RWPE2 (cell line): ENCODE measurements at regions not wholly inside any gene's neighbourhood (a gene's known extent, or its start where the extent isn't known, plus 50 kb on each side); places are given as distances from the start of the nearest gene placed in this dataset.

ENCODE experiments used
- ATAC-seq: fragments of 200-7000 bp; cut with Tn5 transposase; 3 replicates; pipeline ENCODE4 v1.9.1; 2021; ENCODE audit warnings: low read depth
- DNase-seq: peaks from one replicate; pipeline ENCODE4 v3.0.0-alpha.2; 2020; ENCODE audit warnings: low spot score
- H3K27ac ChIP-seq: fragments of 450-650 bp; 2 replicates; pipeline ENCODE4 v1.5.1; 2017; ENCODE audit warnings: mild to moderate bottlenecking; ENCODE audit not compliant: poor library complexity, severe bottlenecking
- H3K27me3 ChIP-seq: fragments of 250-450 bp; sonication (Bioruptor Pico); 2 replicates; pipeline ENCODE4 v1.5.1; 2021; ENCODE audit warnings: mild to moderate bottlenecking, moderate library complexity; ENCODE audit not compliant: insufficient read depth, poor library complexity, severe bottlenecking
- H3K36me3 ChIP-seq: fragments of 250-450 bp; sonication (Bioruptor Pico); 2 replicates; pipeline ENCODE4 v1.5.1; 2020; ENCODE audit warnings: low read depth, mild to moderate bottlenecking, moderate library complexity
- H3K4me1 ChIP-seq: fragments of 250-450 bp; sonication (Bioruptor Pico); 2 replicates; pipeline ENCODE4 v1.5.1; 2021; ENCODE audit warnings: mild to moderate bottlenecking, moderate library complexity; ENCODE audit not compliant: insufficient read depth, poor library complexity, severe bottlenecking
- H3K4me3 ChIP-seq: fragments of 250-450 bp; sonication (Bioruptor Pico); 2 replicates; pipeline ENCODE4 v1.5.1; 2021; ENCODE audit warnings: mild to moderate bottlenecking, moderate library complexity; ENCODE audit not compliant: severe bottlenecking
- H3K9me3 ChIP-seq: fragments of 250-450 bp; sonication (Bioruptor Pico); 2 replicates; pipeline ENCODE4 v1.5.1; 2021; ENCODE audit warnings: mild to moderate bottlenecking, moderate library complexity; ENCODE audit not compliant: severe bottlenecking
- CTCF ChIP-seq: fragments of 450-650 bp; IDR thresholded peaks from one replicate; pipeline ENCODE4 v1.5.1; 2017; ENCODE audit warnings: mild to moderate bottlenecking, moderate library complexity; ENCODE audit not compliant: poor library complexity, severe bottlenecking

GRCh38 chr6:164229716-164230115, 815.2 kb downstream of the QKI start:
- Histone ChIP-seq H3K4me3 (no peak overlapping the region), H3K9me3 (no peaks in the 10 kb centered on the region), H3K36me3 (no peaks in the 10 kb centered on the region), H3K4me1 (no peaks in the 10 kb centered on the region), H3K27ac (no peak overlapping the region), H3K27me3 (no peaks in the 10 kb centered on the region)
- TF ChIP-seq CTCF = no peak
- ATAC-seq = no peak
- DNase-seq = no peak

GRCh38 chr6:164227952-164228522, 813.5 kb downstream of the QKI start:
- DNase-seq (no peak), ATAC-seq (no peak)
- H3K4me1 ChIP-seq = no peaks in the 10 kb centered on the region
- no peaks in the 10 kb centered on the region for H3K9me3 ChIP-seq
- no peak for TF ChIP-seq CTCF
- no peak overlapping the region for H3K27ac ChIP-seq
- H3K4me3 ChIP-seq = no peak overlapping the region
- no peaks in the 10 kb centered on the region for H3K27me3 ChIP-seq
- no peaks in the 10 kb centered on the region for H3K36me3 ChIP-seq

- Histone ChIP-seq H3K9me3 (no peaks in the 10 kb centered on the region), H3K27ac (no peak overlapping the region), H3K36me3 (no peaks in the 10 kb centered on the region), H3K27me3 (no peaks in the 10 kb centered on the region), H3K4me3 (no peak overlapping the region), H3K4me1 (no peaks in the 10 kb centered on the region)
- no peak for ATAC-seq
- no peak for TF ChIP-seq CTCF
- no peak for DNase-seq
Measured at GRCh38 chr6:164216839-164217238, 802.3 kb downstream of the QKI start.

GRCh38 chr6:164216368-164216767, 801.9 kb downstream of the QKI start:
- Histone ChIP-seq H3K4me3 (no peak overlapping the region), H3K9me3 (no peaks in the 10 kb centered on the region), H3K36me3 (no peaks in the 10 kb centered on the region), H3K27ac (no peak overlapping the region), H3K27me3 (no peaks in the 10 kb centered on the region), H3K4me1 (no peaks in the 10 kb centered on the region)
- no peak for TF ChIP-seq CTCF
- DNase-seq (no peak), ATAC-seq (no peak)

- H3K4me3 ChIP-seq = no peak overlapping the region
- no peak for TF ChIP-seq CTCF
- H3K27ac ChIP-seq = no peak overlapping the region
- ATAC-seq = no peak
- no peaks in the 10 kb centered on the region for H3K27me3 ChIP-seq
- H3K9me3 ChIP-seq = no peaks in the 10 kb centered on the region
- no peak for DNase-seq
- no peaks in the 10 kb centered on the region for H3K4me1 ChIP-seq
- H3K36me3 ChIP-seq = no peaks in the 10 kb centered on the region
Measured at GRCh38 chr6:164214066-164214465, 799.5 kb downstream of the QKI start.
